Chondrocyte (in vitro differentiated cells): ENCODE measurements at regions not wholly inside any gene's neighbourhood (a gene's known extent, or its start where the extent isn't known, plus 50 kb on each side); places are given as distances from the start of the nearest gene placed in this dataset.
"Not testable (repeated sequence)": the region's sequence is repeated elsewhere in the genome, so short reads cannot be mapped to it uniquely, and the experiment has no call there.

ENCODE experiments used
- DNase-seq: peaks from one replicate; pipeline ENCODE4 v3.0.0; 2021; ENCODE audit warnings: mixed read lengths, low spot score
- H3K27ac Mint-ChIP-seq: one replicate; pipeline ENCODE4 v1.8.0; 2021; ENCODE audit warnings: mild to moderate bottlenecking, moderate library complexity, mixed read lengths; ENCODE audit not compliant: unreplicated experiment
- H3K27me3 Mint-ChIP-seq: 2 replicates; pipeline ENCODE4 v1.8.0; 2021; ENCODE audit warnings: low read depth, mixed read lengths
- H3K36me3 Mint-ChIP-seq: 2 replicates; pipeline ENCODE4 v1.8.0; 2021; ENCODE audit warnings: low read depth, mixed read lengths
- H3K4me1 Mint-ChIP-seq: 2 replicates; pipeline ENCODE4 v1.8.0; 2021; ENCODE audit warnings: low read depth, mild to moderate bottlenecking, mixed read lengths
- H3K4me3 Mint-ChIP-seq: one replicate; pipeline ENCODE4 v1.8.0; 2021; ENCODE audit warnings: mild to moderate bottlenecking, moderate library complexity, mixed read lengths; ENCODE audit not compliant: unreplicated experiment
- H3K9me3 Mint-ChIP-seq: 2 replicates; pipeline ENCODE4 v1.8.0; 2021; ENCODE audit warnings: low read depth, mixed read lengths
- TF ChIP-seq, protein P1 (sequence below): fragments of 200-600 bp; sonication (generic); IDR thresholded peaks from 2 replicates; pipeline ENCODE4 v1.5.0; 2021; ENCODE audit warnings: antibody characterized with exemption, mild to moderate bottlenecking, moderate library complexity

DNA sequence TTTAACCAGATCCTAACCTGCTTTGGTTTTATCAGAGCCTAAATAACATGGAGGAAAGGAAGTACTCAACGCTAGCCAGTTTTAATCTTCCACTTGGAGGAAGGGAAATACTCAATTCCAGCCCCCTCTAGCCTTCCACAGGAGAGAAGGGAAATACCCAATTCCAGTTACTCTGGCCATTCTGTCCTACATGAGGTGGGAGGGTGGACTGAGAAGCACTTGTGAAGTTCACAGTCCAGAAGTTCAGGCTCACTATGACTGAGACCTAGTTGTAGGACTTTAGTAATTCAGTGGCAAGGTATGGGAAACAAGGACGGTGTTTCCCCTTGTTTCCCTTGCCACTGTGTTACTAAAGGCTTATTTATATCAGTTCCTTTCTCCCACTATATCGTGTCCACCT is 672.0 kb downstream of the RFPL4B start:
- no peaks in the 10 kb centered on the region for H3K9me3 Mint-ChIP-seq
- TF ChIP-seq, protein P1, sequence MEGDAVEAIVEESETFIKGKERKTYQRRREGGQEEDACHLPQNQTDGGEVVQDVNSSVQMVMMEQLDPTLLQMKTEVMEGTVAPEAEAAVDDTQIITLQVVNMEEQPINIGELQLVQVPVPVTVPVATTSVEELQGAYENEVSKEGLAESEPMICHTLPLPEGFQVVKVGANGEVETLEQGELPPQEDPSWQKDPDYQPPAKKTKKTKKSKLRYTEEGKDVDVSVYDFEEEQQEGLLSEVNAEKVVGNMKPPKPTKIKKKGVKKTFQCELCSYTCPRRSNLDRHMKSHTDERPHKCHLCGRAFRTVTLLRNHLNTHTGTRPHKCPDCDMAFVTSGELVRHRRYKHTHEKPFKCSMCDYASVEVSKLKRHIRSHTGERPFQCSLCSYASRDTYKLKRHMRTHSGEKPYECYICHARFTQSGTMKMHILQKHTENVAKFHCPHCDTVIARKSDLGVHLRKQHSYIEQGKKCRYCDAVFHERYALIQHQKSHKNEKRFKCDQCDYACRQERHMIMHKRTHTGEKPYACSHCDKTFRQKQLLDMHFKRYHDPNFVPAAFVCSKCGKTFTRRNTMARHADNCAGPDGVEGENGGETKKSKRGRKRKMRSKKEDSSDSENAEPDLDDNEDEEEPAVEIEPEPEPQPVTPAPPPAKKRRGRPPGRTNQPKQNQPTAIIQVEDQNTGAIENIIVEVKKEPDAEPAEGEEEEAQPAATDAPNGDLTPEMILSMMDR, result no peak
- peak overlapping the region; percentile 81 for H3K27ac Mint-ChIP-seq
- no peaks in the 10 kb centered on the region for H3K27me3 Mint-ChIP-seq
- no peak for DNase-seq
- no peaks in the 10 kb centered on the region for H3K36me3 Mint-ChIP-seq
- H3K4me3 Mint-ChIP-seq, result no peak overlapping the region
- peaks cover 50% of the 10 kb centered on the region for H3K4me1 Mint-ChIP-seq

DNA sequence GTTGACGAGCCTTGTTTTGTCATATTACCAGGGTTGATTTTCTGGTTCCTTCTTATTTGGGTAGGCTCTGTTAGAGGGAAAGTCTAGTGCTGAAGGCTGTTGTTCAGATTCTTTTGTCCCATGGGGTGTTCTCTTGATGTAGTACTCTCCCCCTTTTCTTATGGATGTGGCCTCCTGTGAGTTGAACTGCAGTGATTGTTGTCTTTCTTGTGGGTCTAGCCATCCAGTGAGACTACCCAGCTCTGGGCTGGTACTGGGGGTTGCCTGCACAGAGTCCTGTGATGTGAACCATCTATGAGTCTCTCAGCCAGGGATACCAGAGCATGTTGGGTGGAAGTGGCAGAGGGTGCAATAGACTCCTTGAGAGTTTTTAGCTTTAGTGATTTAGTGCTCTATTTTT is 680.6 kb downstream of the RFPL4B start:
- no peak overlapping the region for H3K27ac Mint-ChIP-seq
- DNase-seq, result no peak
- peaks cover 6% of the 10 kb centered on the region for H3K4me1 Mint-ChIP-seq
- TF ChIP-seq, protein P1, result no peak
- no peak overlapping the region for H3K4me3 Mint-ChIP-seq
- peaks cover 14% of the 10 kb centered on the region for H3K9me3 Mint-ChIP-seq
- no peaks in the 10 kb centered on the region for H3K27me3 Mint-ChIP-seq
- peaks cover 4% of the 10 kb centered on the region for H3K36me3 Mint-ChIP-seq

DNA sequence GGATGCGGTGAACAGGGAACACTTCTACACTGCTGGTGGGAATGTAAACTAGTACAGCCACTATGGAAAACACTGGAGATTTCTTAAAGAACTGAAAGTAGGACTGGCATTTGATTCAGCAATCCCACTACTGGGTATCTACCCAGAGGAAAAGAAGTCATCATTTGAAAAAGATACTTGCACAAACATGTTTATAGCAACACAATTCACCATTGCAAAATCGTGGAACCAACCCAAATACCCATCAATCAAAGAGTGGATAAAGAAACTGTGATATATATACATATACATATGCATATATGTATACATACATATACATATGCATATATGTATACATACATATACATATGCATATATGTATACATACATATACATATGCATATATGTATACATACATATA is 682.0 kb downstream of the RFPL4B start:
- H3K27ac Mint-ChIP-seq, H3K36me3 Mint-ChIP-seq, H3K4me3 Mint-ChIP-seq, H3K27me3 Mint-ChIP-seq, DNase-seq, H3K4me1 Mint-ChIP-seq: not testable (repeated sequence)
- H3K9me3 Mint-ChIP-seq, result peaks cover 14% of the 10 kb centered on the region

DNA sequence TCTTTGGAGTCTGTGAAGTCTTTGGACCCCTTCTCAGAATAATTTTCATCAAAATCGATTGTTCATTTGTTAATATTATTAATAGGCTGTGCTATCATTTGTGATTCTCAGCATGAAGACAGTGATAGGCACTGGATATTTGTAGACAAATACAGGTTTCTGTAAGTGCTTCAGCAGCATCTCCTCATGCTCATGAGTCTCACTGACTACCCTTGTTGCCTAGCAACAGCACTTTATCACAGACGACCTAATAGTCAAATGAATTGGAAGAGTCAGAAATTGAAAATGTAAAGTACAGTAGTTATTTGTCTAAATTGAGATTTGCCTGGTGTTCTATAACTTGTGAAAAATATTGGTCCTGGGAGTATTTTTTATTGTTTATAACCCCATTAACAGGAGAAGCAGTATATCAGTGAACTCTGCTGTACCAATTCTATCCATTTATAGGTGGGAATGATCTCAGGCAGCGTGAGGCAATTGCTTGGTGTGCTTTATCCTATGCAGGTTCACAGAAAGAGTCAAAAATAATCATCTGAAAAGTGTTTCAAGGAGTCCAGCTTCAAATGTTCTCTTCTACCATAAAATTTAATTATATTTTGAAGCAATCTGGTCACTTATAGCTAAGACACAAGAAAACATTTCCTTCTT is 684.6 kb downstream of the RFPL4B start:
- no peak for DNase-seq
- Mint-ChIP-seq H3K4me1 (peaks cover 10% of the 10 kb centered on the region), H3K9me3 (peaks cover 16% of the 10 kb centered on the region), H3K4me3 (no peak overlapping the region), H3K27me3 (no peaks in the 10 kb centered on the region), H3K36me3 (peaks cover 4% of the 10 kb centered on the region), H3K27ac (no peak overlapping the region)
- TF ChIP-seq, protein P1, result no peak

DNA sequence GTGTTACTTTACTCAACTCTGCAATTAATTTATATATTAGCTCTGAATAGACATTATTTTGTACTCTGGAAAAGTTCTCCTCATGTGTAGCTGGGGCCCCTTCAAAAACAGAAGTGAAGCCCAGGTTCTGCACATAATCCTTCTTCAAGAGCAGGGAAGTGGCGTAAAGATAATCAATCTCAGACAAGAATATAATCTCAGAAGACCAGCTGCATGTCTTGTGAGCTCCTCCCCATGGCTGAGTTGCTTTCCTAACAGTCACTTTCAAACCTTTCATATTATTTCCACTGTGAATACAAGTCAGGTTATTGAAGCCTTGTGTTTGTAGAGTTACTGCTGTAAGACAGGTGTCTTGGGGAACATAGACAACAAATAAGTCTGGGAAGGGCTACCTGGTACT is 691.9 kb downstream of the RFPL4B start:
- Mint-ChIP-seq H3K4me1 (peaks cover 12% of the 10 kb centered on the region), H3K27me3 (no peaks in the 10 kb centered on the region), H3K4me3 (no peak overlapping the region), H3K9me3 (peaks cover 15% of the 10 kb centered on the region), H3K36me3 (no peaks in the 10 kb centered on the region), H3K27ac (no peak overlapping the region)
- DNase-seq, result no peak
- TF ChIP-seq, protein P1, result peak; percentile 43

DNA sequence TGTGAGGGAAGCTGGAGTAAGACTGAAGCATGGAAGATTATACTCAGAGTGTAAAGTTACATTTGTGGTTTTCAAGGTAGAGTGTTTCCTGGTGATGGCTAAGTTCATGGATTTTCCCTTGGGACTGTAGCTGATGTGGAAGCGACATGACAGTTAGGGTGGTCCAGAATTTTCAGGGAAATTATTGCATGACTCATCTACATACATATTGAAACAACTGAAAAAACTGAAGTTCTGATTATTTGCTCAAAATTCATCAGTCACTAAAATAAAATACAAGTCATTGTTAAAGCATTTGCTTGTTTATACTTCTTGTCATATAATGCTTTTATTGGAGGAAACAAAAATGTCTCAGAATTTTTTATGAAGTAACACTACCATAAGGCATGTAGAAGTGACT is 700.0 kb downstream of the RFPL4B start:
- H3K4me3 Mint-ChIP-seq, result no peak overlapping the region
- peaks cover 42% of the 10 kb centered on the region for H3K4me1 Mint-ChIP-seq
- peaks cover 4% of the 10 kb centered on the region for H3K9me3 Mint-ChIP-seq
- no peak for DNase-seq
- H3K36me3 Mint-ChIP-seq, result no peaks in the 10 kb centered on the region
- TF ChIP-seq, protein P1, result no peak
- peak overlapping the region; percentile 62 for H3K27ac Mint-ChIP-seq
- H3K27me3 Mint-ChIP-seq, result no peaks in the 10 kb centered on the region
